Fibroblast of skin of right quadriceps (primary cell): ENCODE measurements at regions not wholly inside any gene's neighbourhood (a gene's known extent, or its start where the extent isn't known, plus 50 kb on each side); places are given as distances from the start of the nearest gene placed in this dataset.
"Not testable (repeated sequence)": the region's sequence is repeated elsewhere in the genome, so short reads cannot be mapped to it uniquely, and the experiment has no call there.

ENCODE experiments used
- DNase-seq: peaks from one replicate; pipeline ENCODE4 v3.0.0-alpha.2; 2013

DNA sequence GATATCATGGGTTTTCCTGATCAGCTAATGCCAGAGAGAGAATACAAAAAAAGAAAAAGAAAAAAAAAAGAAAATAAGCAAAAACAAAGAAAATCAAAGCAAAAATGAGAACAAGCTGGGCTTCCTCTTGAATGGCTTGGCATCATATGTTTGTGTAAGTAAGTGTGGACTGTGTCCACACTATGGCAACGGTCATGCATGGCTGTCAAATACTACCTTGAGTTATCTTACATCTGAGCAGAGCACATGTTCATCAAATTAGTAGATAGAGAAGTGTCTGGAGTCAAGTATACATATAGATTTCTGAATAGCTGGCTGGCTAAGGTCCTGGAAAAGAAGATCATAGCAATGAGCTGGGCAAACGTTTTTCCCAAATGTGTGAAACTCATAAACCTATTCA, 470.2 kb downstream of the RPIA start:
- DNase-seq = not testable (repeated sequence)

DNA sequence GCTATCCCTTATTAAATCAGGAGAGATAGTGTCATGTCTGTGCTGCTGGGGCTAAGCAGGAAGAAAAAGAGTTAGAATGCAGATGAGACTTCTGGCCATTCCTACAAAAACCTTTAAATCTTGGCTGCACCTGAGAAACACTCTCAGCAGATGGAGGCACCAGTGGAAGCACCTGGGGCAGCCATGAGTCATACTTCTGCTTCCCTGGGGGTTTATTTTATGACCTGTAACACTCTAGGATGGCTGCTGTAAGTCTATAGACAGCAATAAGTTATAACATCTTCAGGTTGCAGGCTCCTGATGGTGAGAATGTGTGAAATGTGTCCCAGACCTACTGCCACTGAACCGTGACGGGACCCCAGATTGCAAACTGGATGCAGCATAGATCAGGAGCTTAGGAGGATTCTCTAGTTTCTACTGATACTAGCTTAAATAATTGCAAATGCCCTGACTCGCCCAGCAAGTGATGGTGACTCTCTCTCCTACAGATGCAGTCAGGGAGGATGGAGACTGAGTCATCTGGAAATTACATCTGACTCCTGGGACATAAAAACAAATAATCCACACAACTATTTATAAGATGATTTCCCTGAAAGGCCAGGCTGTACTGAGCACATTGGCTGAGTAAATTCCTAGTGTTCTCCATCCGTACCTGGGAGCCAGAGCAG, 479.2 kb downstream of the RPIA start:
- DNase-seq = not testable (repeated sequence)

DNA sequence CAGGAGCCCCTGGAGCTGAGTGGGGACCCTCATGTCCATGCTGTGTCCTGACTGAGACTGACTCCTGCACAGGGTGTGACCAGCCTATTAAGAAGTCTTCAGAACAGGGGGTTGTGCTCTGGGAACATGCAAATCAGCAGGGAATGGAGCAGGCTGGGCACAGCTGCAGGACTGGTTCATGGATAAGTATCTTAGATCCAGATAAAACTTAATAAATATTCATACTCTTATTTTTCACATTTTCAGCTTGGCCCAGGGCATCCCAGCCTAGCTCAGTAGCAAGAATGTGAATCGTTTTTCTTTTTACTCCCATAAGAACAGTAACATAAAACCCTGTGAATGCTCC, 479.7 kb downstream of the RPIA start:
- DNase-seq = not testable (repeated sequence)

GRCh38 chr2:89177004-89177403, 485.5 kb downstream of the RPIA start:
- not testable (repeated sequence) for DNase-seq

DNA sequence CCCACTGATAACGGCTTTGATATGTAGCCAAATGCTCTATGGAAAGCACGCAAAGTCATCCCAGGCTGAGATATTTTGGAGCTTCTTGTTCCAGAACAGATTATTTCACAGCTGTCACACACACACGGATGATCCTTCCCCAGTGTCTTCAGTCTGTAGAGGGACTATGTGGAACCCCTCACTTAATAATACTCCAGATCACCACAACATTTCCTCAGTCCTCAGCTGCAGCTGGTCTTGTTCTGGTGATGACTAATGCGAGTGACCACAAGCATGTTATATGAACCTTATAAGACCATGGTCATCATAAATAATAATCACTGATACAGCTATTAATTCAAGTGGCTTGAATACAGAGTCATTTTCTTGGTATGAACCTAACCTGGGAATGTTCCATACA, 490.7 kb downstream of the RPIA start:
- not testable (repeated sequence) for DNase-seq

DNA sequence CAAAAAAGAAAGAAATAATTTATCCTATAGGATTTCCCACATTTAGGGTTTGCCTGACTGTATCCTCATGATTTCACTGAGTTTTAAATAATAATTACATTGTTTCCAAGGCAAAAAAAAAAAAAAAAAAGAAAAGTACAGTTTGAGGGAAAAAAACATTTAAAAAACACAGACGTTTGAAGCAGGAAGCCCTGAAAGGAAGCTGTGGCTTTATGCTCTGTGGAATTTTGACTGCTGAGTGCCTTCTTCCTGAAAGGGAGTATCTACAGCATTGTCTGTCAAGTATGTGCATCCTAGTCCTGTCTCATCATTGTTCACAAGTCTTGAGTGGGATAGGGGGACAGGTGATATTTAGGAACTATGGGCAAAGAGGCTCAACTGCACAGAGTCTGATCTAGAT, 493.3 kb downstream of the RPIA start:
- DNase-seq = not testable (repeated sequence)

- not testable (repeated sequence) for DNase-seq
Observed at GRCh38 chr2:89195636-89196251, 504.3 kb downstream of the RPIA start.

DNA sequence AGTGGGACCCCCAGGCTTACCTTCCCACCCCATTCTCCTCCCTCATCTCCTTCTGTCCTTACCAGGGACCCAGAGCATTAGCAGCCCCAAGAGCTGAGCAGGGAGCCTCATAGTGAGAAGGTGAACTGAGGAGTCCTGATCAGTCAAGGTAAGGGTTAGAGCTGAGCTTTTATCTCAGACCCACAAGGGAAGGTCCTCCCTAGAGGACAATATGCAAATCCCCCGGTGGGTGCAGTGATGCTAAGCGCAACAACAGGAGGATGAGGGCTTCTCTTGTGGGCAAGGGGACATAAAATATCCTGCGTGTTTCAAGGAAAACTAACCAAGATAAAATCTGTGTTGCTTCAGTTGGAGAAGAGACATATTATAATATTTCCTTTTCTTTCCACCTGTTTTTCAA, 505.2 kb downstream of the RPIA start:
- DNase-seq = not testable (repeated sequence)

GRCh38 chr2:89198026-89198425, 506.6 kb downstream of the RPIA start:
- DNase-seq = not testable (repeated sequence)

- DNase-seq = not testable (repeated sequence)
Observed at GRCh38 chr2:89199453-89200246, 508.2 kb downstream of the RPIA start.

DNA sequence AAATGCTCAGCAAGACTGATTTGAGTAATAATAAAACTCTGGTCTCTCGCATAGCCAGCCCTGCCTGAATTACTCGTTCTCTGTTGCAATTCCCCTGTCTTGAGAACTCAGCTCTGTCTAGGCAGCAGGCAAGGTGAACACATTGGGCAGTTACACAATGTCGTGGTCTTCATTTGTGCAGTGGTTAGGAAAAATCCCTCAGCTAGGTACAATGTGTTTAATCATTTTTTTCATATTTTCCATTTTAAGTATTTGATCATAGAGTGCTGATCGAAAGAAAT, 508.7 kb downstream of the RPIA start:
- not testable (repeated sequence) for DNase-seq

DNA sequence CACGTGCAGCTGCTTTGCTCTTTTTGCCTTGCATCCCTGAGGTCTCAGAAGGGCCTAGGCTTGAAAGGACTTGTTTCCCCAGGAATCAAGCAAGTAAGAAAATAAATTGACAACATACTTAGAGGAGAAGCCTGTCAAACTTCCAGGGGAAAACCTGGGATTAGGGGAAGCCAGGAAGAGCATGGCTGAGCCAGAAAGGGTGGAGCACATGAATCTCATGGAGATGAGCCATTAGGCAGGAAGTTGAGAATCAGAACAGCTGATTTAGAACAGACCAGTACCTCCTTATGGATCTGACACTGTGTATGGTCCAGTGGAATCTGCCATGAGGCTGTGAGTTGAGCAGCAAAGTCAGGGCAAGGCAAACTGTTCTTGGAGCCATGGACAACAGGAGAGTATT, 511.0 kb downstream of the RPIA start:
- not testable (repeated sequence) for DNase-seq

DNA sequence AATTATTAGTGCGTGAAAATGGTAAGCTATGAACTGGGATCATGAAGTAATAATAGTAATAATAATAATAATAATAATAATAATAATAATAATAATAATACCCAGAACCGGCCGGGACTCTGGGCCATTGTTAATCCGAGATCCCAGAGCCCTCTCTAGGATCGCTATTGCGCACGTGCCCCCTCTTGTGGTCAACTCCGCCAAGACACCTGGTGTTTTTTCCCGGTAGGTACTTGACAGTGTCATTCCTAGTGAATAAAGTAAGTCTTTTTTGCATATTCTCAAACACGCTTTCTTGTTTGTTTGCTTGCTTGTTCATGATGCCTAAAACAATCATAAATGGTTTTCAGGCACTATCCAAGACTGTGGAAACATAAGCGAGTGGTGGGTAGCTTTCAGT, 513.7 kb downstream of the RPIA start:
- peak; percentile 1 for DNase-seq

DNA sequence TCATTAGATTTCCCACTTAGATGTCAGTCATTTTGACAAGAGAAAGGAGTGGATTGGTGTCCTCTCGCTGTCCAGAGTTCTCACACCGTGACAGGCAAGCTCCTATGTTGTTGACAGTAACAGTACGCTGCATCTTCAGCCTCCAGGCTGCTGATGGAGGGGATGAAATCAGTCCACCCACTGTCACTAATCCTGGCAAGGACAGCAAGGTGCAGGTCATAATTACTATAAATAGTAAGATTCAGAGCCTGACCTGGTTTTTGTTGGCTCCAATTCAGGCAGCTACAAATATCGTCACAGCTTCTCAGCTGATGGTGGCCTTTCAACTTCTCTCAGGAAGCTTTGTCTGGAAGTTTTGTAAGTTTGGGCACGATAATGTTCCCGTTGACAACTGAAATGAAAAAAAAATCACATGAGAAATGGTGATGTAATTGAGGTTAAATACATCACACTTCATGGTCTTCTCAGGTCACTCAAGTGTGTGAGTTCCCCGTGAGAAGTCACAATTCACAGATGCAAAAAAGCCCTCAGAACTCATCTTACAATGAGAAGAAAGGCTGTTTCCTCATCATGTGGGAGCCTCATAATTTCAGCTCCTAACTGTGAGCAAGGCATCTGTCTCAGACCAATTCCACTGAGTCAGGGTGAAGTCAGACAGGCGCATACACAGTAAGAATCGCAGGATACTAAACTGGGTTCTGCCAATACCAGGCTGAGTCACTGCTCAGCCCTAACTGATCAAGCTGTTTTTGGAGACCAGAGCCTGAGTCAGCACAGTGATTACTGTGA, 516.9 kb downstream of the RPIA start:
- DNase-seq = peak; percentile 69

GRCh38 chr2:89213151-89213550, 521.7 kb downstream of the RPIA start:
- not testable (repeated sequence) for DNase-seq

- DNase-seq = not testable (repeated sequence)
Observed at GRCh38 chr2:89213811-89214210, 522.3 kb downstream of the RPIA start.

GRCh38 chr2:89221474-89221873, 530.0 kb downstream of the RPIA start:
- not testable (repeated sequence) for DNase-seq

GRCh38 chr2:89222063-89222732, 530.7 kb downstream of the RPIA start:
- not testable (repeated sequence) for DNase-seq

DNA sequence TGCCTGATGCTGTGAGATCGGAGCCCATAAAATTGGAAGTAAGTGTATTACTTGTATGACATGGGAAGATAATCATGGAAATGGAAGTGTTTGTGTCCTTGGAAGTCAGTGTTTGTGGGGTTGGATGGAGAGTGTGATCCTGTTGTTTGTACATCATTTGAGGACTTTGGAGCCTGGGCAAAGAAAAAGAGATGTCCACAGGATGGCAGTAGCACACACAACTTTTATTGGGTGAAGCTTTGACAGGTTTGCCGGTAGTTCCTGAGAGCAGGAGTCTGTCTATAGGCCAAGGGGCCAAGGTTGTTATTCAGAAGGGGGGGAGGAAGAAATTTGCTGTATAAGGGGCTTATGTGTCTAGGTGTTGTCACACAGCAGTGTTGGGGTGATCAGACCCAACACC, 533.3 kb downstream of the RPIA start:
- DNase-seq = not testable (repeated sequence)

DNA sequence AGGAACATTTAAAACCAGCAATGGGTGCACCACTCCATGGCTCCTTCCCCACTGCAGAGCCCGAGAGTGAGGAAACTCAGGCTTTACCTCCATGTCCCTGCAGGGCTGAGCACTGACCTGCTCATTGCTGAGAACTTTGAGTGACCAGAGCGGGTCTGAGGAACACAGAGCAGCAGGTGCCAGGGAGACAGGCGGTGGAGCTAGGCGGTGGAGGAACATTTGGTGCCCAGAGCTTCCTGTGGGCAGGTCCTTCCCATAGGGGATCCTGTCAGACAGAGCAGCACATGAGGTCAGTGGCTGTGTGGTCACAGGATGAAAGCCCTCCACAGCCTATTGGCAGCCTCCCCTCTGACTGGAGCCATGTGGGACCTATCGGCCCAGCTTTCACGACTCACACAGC, 538.5 kb downstream of the RPIA start:
- DNase-seq = not testable (repeated sequence)

GRCh38 chr2:89231241-89231640, 539.8 kb downstream of the RPIA start:
- not testable (repeated sequence) for DNase-seq

DNA sequence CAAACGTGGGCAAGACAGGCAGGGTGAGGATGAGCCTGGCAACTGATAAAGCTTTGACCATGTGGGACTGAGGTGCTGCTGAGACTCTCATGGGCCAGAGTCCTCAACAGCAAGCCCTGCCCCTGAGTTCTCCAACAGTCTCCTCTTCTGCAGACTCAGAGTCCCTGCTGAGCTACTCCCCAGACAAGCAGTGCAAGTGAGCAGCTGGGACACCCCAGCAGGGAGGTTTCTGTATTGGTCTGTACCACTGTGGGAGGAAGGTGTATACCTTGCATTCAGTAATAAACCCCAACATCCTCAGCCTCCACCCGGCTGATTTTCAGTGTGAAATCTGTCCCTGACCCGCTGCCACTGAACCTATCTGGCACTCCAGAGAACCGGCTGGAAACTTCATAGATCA, 542.5 kb downstream of the RPIA start:
- not testable (repeated sequence) for DNase-seq
